Left hindlimb (tissue), 1 donor: ENCODE measurements at regions not wholly inside any gene's neighbourhood (a gene's known extent, or its start where the extent isn't known, plus 50 kb on each side); places are given as distances from the start of the nearest gene placed in this dataset.
"Not testable (repeated sequence)": the region's sequence is repeated elsewhere in the genome, so short reads cannot be mapped to it uniquely, and the experiment has no call there.

Experiments
- DNase-seq: peaks from one replicate; pipeline ENCODE4 v3.0.0-alpha.2; 2018

GRCh38 chr9:81058782-81059181, 630.6 kb downstream of the TLE1 start:
- DNase-seq: no peak

- DNase-seq: no peak
These were observed 635.9 kb downstream of the TLE1 start for GRCh38 chr9:81053298-81054025.

- no peak for DNase-seq
These were observed 636.5 kb downstream of the TLE1 start for GRCh38 chr9:81052846-81053245.

- DNase-seq: no peak
These were observed 642.1 kb downstream of the TLE1 start for GRCh38 chr9:81047280-81047679.

GRCh38 chr9:81045658-81046057, 643.7 kb downstream of the TLE1 start:
- no peak for DNase-seq

GRCh38 chr9:81037889-81038288, 651.5 kb downstream of the TLE1 start:
- DNase-seq: no peak

- no peak for DNase-seq
These were observed 653.7 kb downstream of the TLE1 start for GRCh38 chr9:81035601-81036000.

GRCh38 chr9:81035171-81035570, 654.2 kb downstream of the TLE1 start:
- DNase-seq: no peak

GRCh38 chr9:81032831-81033230, 656.5 kb downstream of the TLE1 start:
- no peak for DNase-seq

- no peak for DNase-seq
These were observed 657.2 kb downstream of the TLE1 start for GRCh38 chr9:81032030-81032572.

GRCh38 chr9:81031422-81032029, 657.8 kb downstream of the TLE1 start:
- DNase-seq: no peak

GRCh38 chr9:81030027-81030426, 659.3 kb downstream of the TLE1 start:
- DNase-seq: no peak

GRCh38 chr9:81028504-81028903, 660.8 kb downstream of the TLE1 start:
- DNase-seq: no peak

- DNase-seq: no peak
These were observed 667.2 kb downstream of the TLE1 start for GRCh38 chr9:81022177-81022576.

- DNase-seq: not testable (repeated sequence)
These were observed 674.4 kb downstream of the TLE1 start for GRCh38 chr9:81014945-81015344.

GRCh38 chr9:81013191-81013590, 676.2 kb downstream of the TLE1 start:
- not testable (repeated sequence) for DNase-seq

- DNase-seq: no peak
These were observed 686.4 kb downstream of the TLE1 start for GRCh38 chr9:81002906-81003305.

GRCh38 chr9:81002242-81002641, 687.1 kb downstream of the TLE1 start:
- no peak for DNase-seq

GRCh38 chr9:80995759-80996158, 693.6 kb downstream of the TLE1 start:
- no peak for DNase-seq

GRCh38 chr9:80994892-80995291, 694.5 kb downstream of the TLE1 start:
- no peak for DNase-seq

GRCh38 chr9:80985595-80985994, 703.8 kb downstream of the TLE1 start:
- not testable (repeated sequence) for DNase-seq

- DNase-seq: no peak
These were observed 712.9 kb downstream of the TLE1 start for GRCh38 chr9:80976403-80976802.

- not testable (repeated sequence) for DNase-seq
These were observed 719.0 kb downstream of the TLE1 start for GRCh38 chr9:80970377-80970776.

GRCh38 chr9:80968611-80969010, 720.7 kb downstream of the TLE1 start:
- DNase-seq: no peak
